IMR-90 (cell line): ENCODE measurements at regions not wholly inside any gene's neighbourhood (a gene's known extent, or its start where the extent isn't known, plus 50 kb on each side); places are given as distances from the start of the nearest gene placed in this dataset.

Source experiments
- ATAC-seq: fragments of 200-7000 bp; cut with Tn5 transposase; 2 replicates; pipeline ENCODE4 v1.9.1; 2020; ENCODE audit warnings: low read depth, mild to moderate bottlenecking, moderate library complexity
- BruUV-seq: library from RNA; stranded (reverse); fragments of 400-500 nt; replicated peaks from 2 replicates; lab custom pipeline; 2021; lab: Mats Ljungman, UMichigan
- CTCF ChIA-PET: fragments of 300-600 bp; formaldehyde crosslinking; extraction: SDS; loops from one replicate; lab custom pipeline; 2021; ENCODE audit warnings: antibody characterized with exemption; lab: Yijun Ruan, JAX
- POLR2A ChIA-PET: fragments of 300-600 bp; sonication (Branson Sonifier 250); formaldehyde crosslinking; loops from one replicate; lab custom pipeline; 2022; ENCODE audit warnings: antibody characterized with exemption; ENCODE audit not compliant: unreplicated experiment; lab: Charles Lee
- DNase-seq: peaks from one replicate; pipeline ENCODE4 v3.0.0; 2013
- H2AFZ ChIP-seq: replicated peaks from 2 replicates; pipeline ENCODE3; 2013; ENCODE audit warnings: low read length, mild to moderate bottlenecking; ENCODE audit not compliant: poor library complexity
- H2AK5ac ChIP-seq: 2 replicates; pipeline ENCODE4 v1.6.1; 2013; ENCODE audit warnings: low read depth, low read length, inconsistent platforms
- H2AK9ac ChIP-seq: replicated peaks from 2 replicates; pipeline ENCODE3; 2013; ENCODE audit warnings: mild to moderate bottlenecking, low read depth, low read length, moderate library complexity; ENCODE audit not compliant: poor library complexity
- H2BK120ac ChIP-seq: 2 replicates; pipeline ENCODE4 v1.6.1; 2013; ENCODE audit warnings: low read depth, low read length, inconsistent platforms
- H2BK15ac ChIP-seq: 3 replicates; pipeline ENCODE4 v1.6.1; 2013; ENCODE audit warnings: low read depth, low read length, inconsistent platforms
- H2BK20ac ChIP-seq: 2 replicates; pipeline ENCODE4 v1.6.1; 2013; ENCODE audit warnings: low read depth, mild to moderate bottlenecking, inconsistent platforms, low read length, moderate library complexity
- H2BK5ac ChIP-seq: 2 replicates; pipeline ENCODE4 v1.6.1; 2013; ENCODE audit warnings: mild to moderate bottlenecking, low read depth, low read length, inconsistent platforms; ENCODE audit not compliant: poor library complexity, severe bottlenecking
- H3K14ac ChIP-seq: replicated peaks from 2 replicates; pipeline ENCODE4 v1.6.1; 2013; ENCODE audit warnings: low read depth, low read length, inconsistent platforms
- H3K18ac ChIP-seq: 2 replicates; pipeline ENCODE4 v1.6.1; 2013; ENCODE audit warnings: low read depth, low read length, control low read depth
- H3K23ac ChIP-seq: 2 replicates; pipeline ENCODE4 v1.6.1; 2013; ENCODE audit warnings: low read depth, low read length, inconsistent platforms
- H3K27ac ChIP-seq: 2 replicates; pipeline ENCODE4 v1.5.1; 2013; ENCODE audit warnings: mild to moderate bottlenecking, control low read depth, low read length; ENCODE audit not compliant: insufficient read depth
- H3K27me3 ChIP-seq: 2 replicates; pipeline ENCODE4 v1.6.1; 2013; ENCODE audit warnings: low read length; ENCODE audit not compliant: control insufficient read depth, insufficient read depth
- H3K36me3 ChIP-seq: 2 replicates; pipeline ENCODE4 v1.6.1; 2013; ENCODE audit warnings: low read length, mixed read lengths; ENCODE audit not compliant: control insufficient read depth, insufficient read depth
- H3K4ac ChIP-seq: 2 replicates; pipeline ENCODE4 v1.6.1; 2013; ENCODE audit warnings: low read depth, low read length, inconsistent platforms
- H3K4me1 ChIP-seq: 2 replicates; pipeline ENCODE4 v1.6.1; 2013; ENCODE audit warnings: low read length, mixed read lengths; ENCODE audit not compliant: control insufficient read depth, insufficient read depth
- H3K4me2 ChIP-seq: 2 replicates; pipeline ENCODE4 v1.6.1; 2013; ENCODE audit warnings: low read depth, mild to moderate bottlenecking, control low read depth, low read length, moderate library complexity
- H3K4me3 ChIP-seq: 2 replicates; pipeline ENCODE4 v1.5.1; 2013; ENCODE audit warnings: low read depth, mild to moderate bottlenecking, control low read depth, low read length, moderate library complexity; ENCODE audit not compliant: insufficient read depth
- H3K56ac ChIP-seq: 2 replicates; pipeline ENCODE4 v1.6.1; 2013; ENCODE audit warnings: low read length, inconsistent platforms; ENCODE audit not compliant: insufficient read depth; ENCODE audit errors: extremely low read depth
- H3K79me1 ChIP-seq, 2 experiments: 2 replicates each; pipeline ENCODE4 v1.6.1; 2013; ENCODE audit warnings: low read length in 2 of 2, inconsistent platforms in 1 of 2, low read depth in 1 of 2
- H3K9ac ChIP-seq: 2 replicates; pipeline ENCODE4 v1.6.1; 2013; ENCODE audit warnings: low read depth, low read length, control low read depth
- H3K9me1 ChIP-seq: 2 replicates; pipeline ENCODE4 v1.6.1; 2013; ENCODE audit warnings: low read length, inconsistent platforms; ENCODE audit not compliant: insufficient read depth
- H3K9me3 ChIP-seq: 2 replicates; pipeline ENCODE4 v1.6.1; 2013; ENCODE audit warnings: low read length; ENCODE audit not compliant: control insufficient read depth, insufficient read depth
- H4K20me1 ChIP-seq: 2 replicates; pipeline ENCODE4 v1.6.1; 2013; ENCODE audit warnings: low read length, inconsistent platforms; ENCODE audit not compliant: insufficient read depth
- H4K5ac ChIP-seq: 2 replicates; pipeline ENCODE4 v1.6.1; 2013; ENCODE audit warnings: mild to moderate bottlenecking, low read depth, low read length, control low read depth
- H4K8ac ChIP-seq, 2 experiments: 2 replicates each; pipeline ENCODE4 v1.6.1; 2013; ENCODE audit warnings: low read depth in 2 of 2, low read length in 2 of 2, control low read depth in 1 of 2, inconsistent platforms in 1 of 2
- H4K91ac ChIP-seq: 2 replicates; pipeline ENCODE4 v1.6.1; 2013; ENCODE audit warnings: low read depth, low read length, inconsistent platforms; ENCODE audit not compliant: insufficient read depth
- BHLHE40 ChIP-seq: fragments of 150-350 bp; IDR thresholded peaks from 2 replicates; pipeline ENCODE4 v1.6.1; 2016; ENCODE audit warnings: mild to moderate bottlenecking, low read depth, low read length
- FOS ChIP-seq: fragments of 150-350 bp; IDR thresholded peaks from 2 replicates; pipeline ENCODE4 v1.6.1; 2016; ENCODE audit warnings: low read depth, low read length
- NFE2L2 ChIP-seq: fragments of 150-350 bp; IDR thresholded peaks from 2 replicates; pipeline ENCODE4 v1.6.1; 2016; ENCODE audit warnings: low read depth, mild to moderate bottlenecking, low read length
- WGBS, 2 experiments: methylation state at CpG; one replicate each; pipeline versions ENCODE4 v1.1.5 to v1.1.7; 2013; ENCODE audit warnings: missing lambda C conversion rate in 2 of 2; ENCODE audit not compliant: insufficient read length in 1 of 2; ENCODE audit errors: extremely low coverage in 2 of 2; 5-methylcytosine and 5-hydroxymethylcytosine counted together
- dilution Hi-C: fragments of 300-500 bp; cut with HindIII; formaldehyde crosslinking; loops from one replicate; pipeline ENCODE4 v1.14.3; 2018; ENCODE audit warnings: low sequenced_read_pairs; ENCODE audit not compliant: unreplicated experiment
- in situ Hi-C: fragments of 300-500 bp; cut with MboI; formaldehyde crosslinking; loops from 3 replicates; pipeline ENCODE4 v1.14.3; 2019; ENCODE audit warnings: low sequenced_read_pairs, inconsistent platforms, mixed read lengths
- intact Hi-C: fragments of 100-400 bp; cut with micrococcal nuclease; formaldehyde crosslinking; loops from 2 replicates; pipeline ENCODE4 v1.10.0; 2022

GRCh38 chr18:67417864-67418523 is 98.5 kb downstream of the DSEL start:
- Histone ChIP-seq H2BK20ac (peak overlapping the region; percentile 66; the same call in 1 of the 2 replicates), H3K23ac (peak overlapping the region; percentile 31; the same call in 1 of the 2 replicates), H3K27ac (peak overlapping the region; percentile 1; the same call in 1 of the 2 replicates), H3K4me1 (peaks cover 1% of the 10 kb centered on the region; the same call in 1 of the 2 replicates), H4K5ac (peak overlapping the region; percentile 7; the same call in 1 of the 2 replicates), H4K91ac (no peak overlapping the region), H2AFZ (peak overlapping the region; percentile 53), H2AK9ac (peak overlapping the region; percentile 15), H2AK5ac (no peak overlapping the region), H3K9me1 (no peaks in the 10 kb centered on the region), H4K20me1 (no peaks in the 10 kb centered on the region), H3K4me2 (peak overlapping the region; percentile 58; the same call in 1 of the 2 replicates), H3K9me3 (no peaks in the 10 kb centered on the region), H3K79me1 (no peaks in the 10 kb centered on the region), H3K14ac (peak overlapping the region; percentile 88), H4K8ac (peak overlapping the region; percentile 15 to 36; a peak in 2 of 4 replicates), H3K18ac (peak overlapping the region; percentile 18; the same call in 1 of the 2 replicates), H3K4ac (peak overlapping the region; percentile 76), H3K56ac (peak overlapping the region; percentile 38; the same call in 1 of the 2 replicates), H3K9ac (peak overlapping the region; percentile 13; the same call in 1 of the 2 replicates), H2BK120ac (peak overlapping the region; percentile 85), H2BK5ac (peak overlapping the region; percentile 68), H2BK15ac (peak overlapping the region; percentile 36; the same call in 1 of the 3 replicates), H3K27me3 (no peaks in the 10 kb centered on the region), H3K4me3 (peak overlapping the region; percentile 11; the same call in 1 of the 2 replicates), H3K36me3 (no peaks in the 10 kb centered on the region)
- DNase-seq, result peak; percentile 57
- ChIA-PET CTCF (no interaction called here), POLR2A (no interaction called here)
- intact Hi-C loops (no loop called here), dilution Hi-C loops (no loop called here), in situ Hi-C loops (no loop called here)
- WGBS, 2 experiments, result 83% methylated on average over 1 of the region's 6 CpGs; no CpG with 5 or more reads in 1 of the 2 experiments
- TF ChIP-seq NFE2L2 (no peak), BHLHE40 (no peak), FOS (no peak)
- ATAC-seq, result peak; percentile 82
- BruUV-seq, result no TSS peak
